ENCODE measurements at regions not wholly inside any gene's neighbourhood (a gene's known extent, or its start where the extent isn't known, plus 50 kb on each side); places are given as distances from the start of the nearest gene placed in this dataset.

GRCh38 chr7:81206217-81206616 lies 287.4 kb upstream of the SEMA3C start:
- H3K9me3 Mint-ChIP-seq, result peaks cover 0 to 13% (median 4%) of the 10 kb centered on the region in 8 donors
- Histone ChIP-seq H3K27ac (ENCODE audit: low read depth, low read length) (no peak overlapping the region), H3K4me1 (ENCODE audit: insufficient read depth, low read length) (no peaks in the 10 kb centered on the region), H3K36me3 (ENCODE audit: insufficient read depth, low read length) (no peaks in the 10 kb centered on the region), H3K27me3 (ENCODE audit: insufficient read depth, low read length) (no peaks in the 10 kb centered on the region), H3K9me3 (ENCODE audit: control insufficient read depth in 1 of 2, low read length in 2 of 2) (no peaks in the 10 kb centered on the region), H3K4me3 (ENCODE audit: low read length in 2 of 2) (no peak overlapping the region)
- POLR2A ChIA-PET (ENCODE audit: partially characterized antibody), result no interaction called here
- no peaks in the 10 kb centered on the region for H3K27me3 Mint-ChIP-seq
- intact Hi-C loops (cut with micrococcal nuclease), result no loop called here
- H3K27ac Mint-ChIP-seq, result no peak overlapping the region
- H3K36me3 Mint-ChIP-seq, result no peaks in the 10 kb centered on the region
- no peak for DNase-seq
- peak overlapping the region in 1 of 8 donors; percentile 22 for H3K4me3 Mint-ChIP-seq
- H3K4me1 Mint-ChIP-seq, result no peaks in the 10 kb centered on the region
- CTCF ChIA-PET (ENCODE audit: partially characterized antibody), result no interaction called here

GRCh38 chr7:81201188-81201587 lies 282.3 kb upstream of the SEMA3C start:
- Mint-ChIP-seq H3K4me1 (no peaks in the 10 kb centered on the region), H3K9me3 (peaks cover 0 to 16% (median 4%) of the 10 kb centered on the region in 8 donors), H3K27ac (no peak overlapping the region), H3K27me3 (no peaks in the 10 kb centered on the region), H3K36me3 (no peaks in the 10 kb centered on the region), H3K4me3 (no peak overlapping the region)
- H3K27ac ChIP-seq (ENCODE audit: low read depth, low read length), result no peak overlapping the region
- H3K4me1 ChIP-seq (ENCODE audit: insufficient read depth, low read length), result no peaks in the 10 kb centered on the region
- no peak overlapping the region for H3K4me3 ChIP-seq (ENCODE audit: low read length in 2 of 2)
- ChIA-PET CTCF (ENCODE audit: partially characterized antibody) (no interaction called here), POLR2A (ENCODE audit: partially characterized antibody) (no interaction called here)
- DNase-seq, result no peak
- intact Hi-C loops (cut with micrococcal nuclease), result no loop called here
- H3K36me3 ChIP-seq (ENCODE audit: insufficient read depth, low read length), result no peaks in the 10 kb centered on the region
- no peaks in the 10 kb centered on the region for H3K27me3 ChIP-seq (ENCODE audit: insufficient read depth, low read length)
- no peaks in the 10 kb centered on the region for H3K9me3 ChIP-seq (ENCODE audit: control insufficient read depth in 1 of 2, low read length in 2 of 2)

- intact Hi-C loops (cut with micrococcal nuclease), result no loop called here
- POLR2A ChIA-PET (ENCODE audit: partially characterized antibody), result no interaction called here
- Mint-ChIP-seq H3K36me3 (no peaks in the 10 kb centered on the region), H3K4me1 (no peaks in the 10 kb centered on the region), H3K9me3 (peaks cover 0 to 20% (median 6%) of the 10 kb centered on the region in 8 donors), H3K27ac (no peak overlapping the region), H3K27me3 (no peaks in the 10 kb centered on the region), H3K4me3 (no peak overlapping the region)
- Histone ChIP-seq H3K36me3 (ENCODE audit: insufficient read depth, low read length) (no peaks in the 10 kb centered on the region), H3K4me3 (ENCODE audit: low read length in 2 of 2) (no peak overlapping the region), H3K27ac (ENCODE audit: low read depth, low read length) (no peak overlapping the region), H3K9me3 (ENCODE audit: control insufficient read depth in 1 of 2, low read length in 2 of 2) (no peaks in the 10 kb centered on the region), H3K27me3 (ENCODE audit: insufficient read depth, low read length) (no peaks in the 10 kb centered on the region), H3K4me1 (ENCODE audit: insufficient read depth, low read length) (no peaks in the 10 kb centered on the region)
- CTCF ChIA-PET (ENCODE audit: partially characterized antibody), result no interaction called here
- no peak for DNase-seq
Observed at GRCh38 chr7:81198766-81199165, 279.9 kb upstream of the SEMA3C start.

GRCh38 chr7:81197266-81197665 lies 278.4 kb upstream of the SEMA3C start:
- Histone ChIP-seq H3K4me3 (ENCODE audit: low read length in 2 of 2) (no peak overlapping the region), H3K27ac (ENCODE audit: low read depth, low read length) (no peak overlapping the region), H3K4me1 (ENCODE audit: insufficient read depth, low read length) (no peaks in the 10 kb centered on the region), H3K36me3 (ENCODE audit: insufficient read depth, low read length) (no peaks in the 10 kb centered on the region), H3K27me3 (ENCODE audit: insufficient read depth, low read length) (no peaks in the 10 kb centered on the region), H3K9me3 (ENCODE audit: control insufficient read depth in 1 of 2, low read length in 2 of 2) (no peaks in the 10 kb centered on the region)
- Mint-ChIP-seq H3K27ac (no peak overlapping the region), H3K27me3 (no peaks in the 10 kb centered on the region), H3K36me3 (no peaks in the 10 kb centered on the region), H3K9me3 (peaks cover 2 to 20% (median 8%) of the 10 kb centered on the region in 8 donors), H3K4me3 (no peak overlapping the region), H3K4me1 (no peaks in the 10 kb centered on the region)
- no peak for DNase-seq
- intact Hi-C loops (cut with micrococcal nuclease), result no loop called here
- ChIA-PET CTCF (ENCODE audit: partially characterized antibody) (no interaction called here), POLR2A (ENCODE audit: partially characterized antibody) (no interaction called here)

DNA sequence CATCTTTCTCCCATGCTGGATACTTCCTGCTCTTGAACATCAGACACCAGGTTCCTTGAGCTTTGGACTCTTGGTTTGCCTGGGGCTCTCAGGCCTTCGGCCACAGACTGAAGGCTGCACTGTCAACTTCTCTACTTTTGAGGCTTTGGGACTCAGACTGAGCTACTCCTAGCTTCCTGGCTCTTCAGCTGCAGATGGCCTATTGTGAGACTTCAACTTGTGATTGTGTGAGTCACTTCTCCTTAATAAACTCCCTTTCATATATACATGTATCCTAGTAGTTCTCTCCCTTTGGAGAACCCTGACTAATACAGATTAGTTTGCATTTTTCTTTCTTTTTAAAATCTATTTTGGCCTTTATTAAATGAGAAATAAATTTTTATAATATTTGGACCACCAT lies 276.2 kb upstream of the SEMA3C start:
- Histone ChIP-seq H3K4me3 (ENCODE audit: low read length in 2 of 2) (no peak overlapping the region), H3K27ac (ENCODE audit: low read depth, low read length) (no peak overlapping the region), H3K9me3 (ENCODE audit: control insufficient read depth in 1 of 2, low read length in 2 of 2) (no peaks in the 10 kb centered on the region), H3K27me3 (ENCODE audit: insufficient read depth, low read length) (no peaks in the 10 kb centered on the region), H3K36me3 (ENCODE audit: insufficient read depth, low read length) (no peaks in the 10 kb centered on the region), H3K4me1 (ENCODE audit: insufficient read depth, low read length) (no peaks in the 10 kb centered on the region)
- H3K36me3 Mint-ChIP-seq, result no peaks in the 10 kb centered on the region
- POLR2A ChIA-PET (ENCODE audit: partially characterized antibody), result no interaction called here
- intact Hi-C loops (cut with micrococcal nuclease), result no loop called here
- H3K9me3 Mint-ChIP-seq, result peaks cover 2 to 19% (median 9%) of the 10 kb centered on the region in 8 donors
- H3K4me3 Mint-ChIP-seq, result no peak overlapping the region
- CTCF ChIA-PET (ENCODE audit: partially characterized antibody), result no interaction called here
- H3K27ac Mint-ChIP-seq, result no peak overlapping the region
- no peaks in the 10 kb centered on the region for H3K27me3 Mint-ChIP-seq
- DNase-seq, result no peak
- no peaks in the 10 kb centered on the region for H3K4me1 Mint-ChIP-seq

- no peaks in the 10 kb centered on the region for H3K9me3 ChIP-seq (ENCODE audit: control insufficient read depth in 1 of 2, low read length in 2 of 2)
- no peaks in the 10 kb centered on the region for H3K4me1 ChIP-seq (ENCODE audit: insufficient read depth, low read length)
- intact Hi-C loops (cut with micrococcal nuclease), result no loop called here
- Mint-ChIP-seq H3K36me3 (no peaks in the 10 kb centered on the region), H3K27ac (no peak overlapping the region), H3K4me1 (no peaks in the 10 kb centered on the region), H3K27me3 (no peaks in the 10 kb centered on the region), H3K4me3 (no peak overlapping the region), H3K9me3 (peaks cover 2 to 19% (median 9%) of the 10 kb centered on the region in 8 donors)
- no peak overlapping the region for H3K4me3 ChIP-seq (ENCODE audit: low read length in 2 of 2)
- H3K27ac ChIP-seq (ENCODE audit: low read depth, low read length), result no peak overlapping the region
- ChIA-PET POLR2A (ENCODE audit: partially characterized antibody) (no interaction called here), CTCF (ENCODE audit: partially characterized antibody) (no interaction called here)
- no peaks in the 10 kb centered on the region for H3K36me3 ChIP-seq (ENCODE audit: insufficient read depth, low read length)
- no peaks in the 10 kb centered on the region for H3K27me3 ChIP-seq (ENCODE audit: insufficient read depth, low read length)
- no peak for DNase-seq
Observed at GRCh38 chr7:81190997-81191768, 272.3 kb upstream of the SEMA3C start.

GRCh38 chr7:81187753-81188152 lies 268.9 kb upstream of the SEMA3C start:
- no peaks in the 10 kb centered on the region for H3K4me1 ChIP-seq (ENCODE audit: insufficient read depth, low read length)
- no peak overlapping the region for H3K4me3 ChIP-seq (ENCODE audit: low read length in 2 of 2)
- H3K4me1 Mint-ChIP-seq, result no peaks in the 10 kb centered on the region
- no peak for DNase-seq
- no peaks in the 10 kb centered on the region for H3K36me3 ChIP-seq (ENCODE audit: insufficient read depth, low read length)
- H3K9me3 Mint-ChIP-seq, result peaks cover 2 to 8% (median 4%) of the 10 kb centered on the region in 8 donors
- no peak overlapping the region for H3K27ac Mint-ChIP-seq
- intact Hi-C loops (cut with micrococcal nuclease), result no loop called here
- H3K27me3 ChIP-seq (ENCODE audit: insufficient read depth, low read length), result no peaks in the 10 kb centered on the region
- H3K36me3 Mint-ChIP-seq, result no peaks in the 10 kb centered on the region
- ChIA-PET POLR2A (ENCODE audit: partially characterized antibody) (no interaction called here), CTCF (ENCODE audit: partially characterized antibody) (no interaction called here)
- H3K9me3 ChIP-seq (ENCODE audit: control insufficient read depth in 1 of 2, low read length in 2 of 2), result no peaks in the 10 kb centered on the region
- H3K27ac ChIP-seq (ENCODE audit: low read depth, low read length), result no peak overlapping the region
- no peaks in the 10 kb centered on the region for H3K27me3 Mint-ChIP-seq
- no peak overlapping the region for H3K4me3 Mint-ChIP-seq

DNA sequence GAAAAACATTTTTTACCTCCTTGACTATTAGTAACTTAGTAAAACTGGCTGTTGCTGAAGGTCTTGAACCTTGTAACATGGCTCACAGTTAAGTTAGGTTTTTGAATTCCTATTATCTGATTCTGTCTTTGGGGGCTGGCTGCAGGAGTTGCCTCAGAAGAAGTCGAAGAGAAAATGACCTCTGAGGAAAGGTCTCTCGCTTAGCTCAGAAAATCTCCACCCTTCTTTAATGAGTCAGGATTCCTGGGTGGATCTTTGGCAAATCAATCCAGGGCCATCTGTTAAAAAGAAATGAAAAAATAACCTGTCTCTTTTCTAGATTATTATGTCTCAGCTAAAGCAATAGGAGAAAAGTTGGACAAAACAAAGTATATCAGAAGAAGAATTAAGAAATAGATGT lies 267.8 kb upstream of the SEMA3C start:
- H3K27ac Mint-ChIP-seq, result no peak overlapping the region
- H3K4me1 Mint-ChIP-seq, result no peaks in the 10 kb centered on the region
- CTCF ChIA-PET (ENCODE audit: partially characterized antibody), result no interaction called here
- Histone ChIP-seq H3K4me3 (ENCODE audit: low read length in 2 of 2) (no peak overlapping the region), H3K9me3 (ENCODE audit: control insufficient read depth in 1 of 2, low read length in 2 of 2) (no peaks in the 10 kb centered on the region), H3K27ac (ENCODE audit: low read depth, low read length) (no peak overlapping the region), H3K4me1 (ENCODE audit: insufficient read depth, low read length) (no peaks in the 10 kb centered on the region), H3K36me3 (ENCODE audit: insufficient read depth, low read length) (no peaks in the 10 kb centered on the region), H3K27me3 (ENCODE audit: insufficient read depth, low read length) (no peaks in the 10 kb centered on the region)
- intact Hi-C loops (cut with micrococcal nuclease), result no loop called here
- H3K36me3 Mint-ChIP-seq, result no peaks in the 10 kb centered on the region
- H3K27me3 Mint-ChIP-seq, result no peaks in the 10 kb centered on the region
- POLR2A ChIA-PET (ENCODE audit: partially characterized antibody), result no interaction called here
- H3K9me3 Mint-ChIP-seq, result peaks cover 2 to 9% (median 4%) of the 10 kb centered on the region in 8 donors
- no peak overlapping the region for H3K4me3 Mint-ChIP-seq
- DNase-seq, result no peak

All from CD4-positive, alpha-beta memory T cell (primary cell).